GM19324 (cell line): ENCODE measurements at regions not wholly inside any gene's neighbourhood (a gene's known extent, or its start where the extent isn't known, plus 50 kb on each side); places are given as distances from the start of the nearest gene placed in this dataset.

Experiments used
- ATAC-seq: cut with Tn5 transposase; IDR thresholded peaks from one replicate; pipeline ENCODE4 v1.9.1; 2021; ENCODE audit warnings: mild to moderate bottlenecking, moderate library complexity; ENCODE audit not compliant: unreplicated experiment, low FRiP score

- ATAC-seq: no peak
These were observed 269.2 kb downstream of the KLF12 start for GRCh38 chr13:73865027-73865426.

- no peak for ATAC-seq
These were observed 273.1 kb downstream of the KLF12 start for GRCh38 chr13:73861136-73861535.

GRCh38 chr13:73860501-73860900, 273.7 kb downstream of the KLF12 start:
- no peak for ATAC-seq

- ATAC-seq: no peak
These were observed 274.4 kb downstream of the KLF12 start for GRCh38 chr13:73859841-73860240.

GRCh38 chr13:73857106-73857505, 277.1 kb downstream of the KLF12 start:
- no peak for ATAC-seq

- no peak for ATAC-seq
These were observed 283.1 kb downstream of the KLF12 start for GRCh38 chr13:73851104-73851503.

GRCh38 chr13:73850104-73850873, 283.9 kb downstream of the KLF12 start:
- no peak for ATAC-seq

- ATAC-seq: no peak
These were observed 284.9 kb downstream of the KLF12 start for GRCh38 chr13:73849292-73849691.

- no peak for ATAC-seq
These were observed 289.2 kb downstream of the KLF12 start for GRCh38 chr13:73844986-73845385.

- no peak for ATAC-seq
These were observed 291.6 kb downstream of the KLF12 start for GRCh38 chr13:73842626-73843025.

- no peak for ATAC-seq
These were observed 292.0 kb downstream of the KLF12 start for GRCh38 chr13:73842184-73842583.

GRCh38 chr13:73837147-73837546, 297.1 kb downstream of the KLF12 start:
- ATAC-seq: no peak

- peak; percentile 56 for ATAC-seq
These were observed 299.0 kb downstream of the KLF12 start for GRCh38 chr13:73835138-73835721.

GRCh38 chr13:73833325-73834070, 300.7 kb downstream of the KLF12 start:
- no peak for ATAC-seq

- no peak for ATAC-seq
These were observed 301.4 kb downstream of the KLF12 start for GRCh38 chr13:73832825-73833224.

GRCh38 chr13:73832128-73832588, 302.0 kb downstream of the KLF12 start:
- no peak for ATAC-seq

- ATAC-seq: no peak
These were observed 304.8 kb downstream of the KLF12 start for GRCh38 chr13:73829416-73829815.

GRCh38 chr13:73828811-73829210, 305.4 kb downstream of the KLF12 start:
- ATAC-seq: no peak

GRCh38 chr13:73827434-73827833, 306.8 kb downstream of the KLF12 start:
- ATAC-seq: no peak

- no peak for ATAC-seq
These were observed 309.1 kb downstream of the KLF12 start for GRCh38 chr13:73825143-73825542.
